GM12872 (cell line): ENCODE measurements at regions not wholly inside any gene's neighbourhood (a gene's known extent, or its start where the extent isn't known, plus 50 kb on each side); places are given as distances from the start of the nearest gene placed in this dataset.

ENCODE experiments used
- TF ChIP-seq, protein P1 (sequence below): IDR thresholded peaks from 3 replicates; pipeline ENCODE4 v1.5.1; 2011; ENCODE audit warnings: low read depth, mild to moderate bottlenecking, low read length, moderate library complexity; ENCODE audit not compliant: insufficient read depth

DNA sequence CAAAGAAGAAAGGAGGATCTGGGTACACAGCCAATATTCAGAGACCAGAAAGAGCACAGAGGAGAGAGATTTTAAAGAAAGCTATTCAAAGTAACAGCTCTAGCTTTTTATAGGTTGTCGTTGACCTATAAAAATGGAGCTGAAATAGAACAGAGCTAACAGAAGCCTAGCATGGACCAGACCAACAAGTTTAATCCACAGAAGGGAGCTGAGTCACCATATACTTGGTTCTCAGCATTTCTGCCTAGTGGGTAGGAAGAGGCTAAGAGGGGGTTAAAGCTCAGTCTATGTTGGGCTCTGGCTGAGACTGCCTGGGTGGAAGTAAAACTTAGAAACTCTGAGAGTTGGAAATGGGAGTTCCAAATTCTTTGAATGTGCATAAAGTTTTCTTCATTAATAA, 678.0 kb upstream of the CDH2 start:
- TF ChIP-seq, protein P1, sequence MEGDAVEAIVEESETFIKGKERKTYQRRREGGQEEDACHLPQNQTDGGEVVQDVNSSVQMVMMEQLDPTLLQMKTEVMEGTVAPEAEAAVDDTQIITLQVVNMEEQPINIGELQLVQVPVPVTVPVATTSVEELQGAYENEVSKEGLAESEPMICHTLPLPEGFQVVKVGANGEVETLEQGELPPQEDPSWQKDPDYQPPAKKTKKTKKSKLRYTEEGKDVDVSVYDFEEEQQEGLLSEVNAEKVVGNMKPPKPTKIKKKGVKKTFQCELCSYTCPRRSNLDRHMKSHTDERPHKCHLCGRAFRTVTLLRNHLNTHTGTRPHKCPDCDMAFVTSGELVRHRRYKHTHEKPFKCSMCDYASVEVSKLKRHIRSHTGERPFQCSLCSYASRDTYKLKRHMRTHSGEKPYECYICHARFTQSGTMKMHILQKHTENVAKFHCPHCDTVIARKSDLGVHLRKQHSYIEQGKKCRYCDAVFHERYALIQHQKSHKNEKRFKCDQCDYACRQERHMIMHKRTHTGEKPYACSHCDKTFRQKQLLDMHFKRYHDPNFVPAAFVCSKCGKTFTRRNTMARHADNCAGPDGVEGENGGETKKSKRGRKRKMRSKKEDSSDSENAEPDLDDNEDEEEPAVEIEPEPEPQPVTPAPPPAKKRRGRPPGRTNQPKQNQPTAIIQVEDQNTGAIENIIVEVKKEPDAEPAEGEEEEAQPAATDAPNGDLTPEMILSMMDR: no peak

DNA sequence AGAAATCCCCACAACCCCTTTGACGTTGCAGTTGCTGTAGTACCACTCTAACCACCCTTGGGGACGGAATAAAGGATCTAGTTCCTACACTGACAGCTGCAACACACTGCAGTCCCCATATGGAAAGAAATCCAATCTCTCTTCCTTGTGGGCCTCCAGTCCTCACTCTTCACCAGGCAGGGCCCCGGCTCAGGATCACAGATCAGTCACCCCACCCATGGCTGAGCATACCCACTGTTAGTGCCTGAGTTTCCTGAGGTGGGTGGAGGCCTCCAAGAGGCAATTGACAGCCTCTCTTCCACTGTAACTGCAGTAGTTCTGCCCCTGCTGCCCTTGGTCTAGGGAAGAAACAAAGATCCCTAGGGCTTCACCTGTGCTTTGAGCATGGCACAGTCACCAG, 670.0 kb upstream of the CDH2 start:
- TF ChIP-seq, protein P1: no peak

DNA sequence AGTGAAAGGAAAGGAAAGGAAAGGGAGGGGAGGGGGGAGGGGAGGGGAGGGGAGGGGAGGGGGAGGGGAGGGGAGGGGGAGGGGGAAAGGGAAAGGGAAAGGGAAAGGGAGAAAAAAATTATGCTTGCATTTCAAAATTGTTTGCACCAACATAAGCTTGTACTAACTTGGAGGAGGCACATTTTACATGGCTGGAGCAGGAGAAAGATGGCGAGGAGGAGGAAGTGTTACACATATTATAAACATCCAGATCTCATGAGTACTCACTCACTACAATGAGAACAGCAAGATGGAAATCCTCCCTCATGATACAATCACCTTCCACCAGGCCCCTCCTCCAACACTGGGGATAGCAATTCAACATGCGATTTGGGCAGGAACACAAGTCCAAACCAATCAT, 660.2 kb upstream of the CDH2 start:
- TF ChIP-seq, protein P1: no peak

DNA sequence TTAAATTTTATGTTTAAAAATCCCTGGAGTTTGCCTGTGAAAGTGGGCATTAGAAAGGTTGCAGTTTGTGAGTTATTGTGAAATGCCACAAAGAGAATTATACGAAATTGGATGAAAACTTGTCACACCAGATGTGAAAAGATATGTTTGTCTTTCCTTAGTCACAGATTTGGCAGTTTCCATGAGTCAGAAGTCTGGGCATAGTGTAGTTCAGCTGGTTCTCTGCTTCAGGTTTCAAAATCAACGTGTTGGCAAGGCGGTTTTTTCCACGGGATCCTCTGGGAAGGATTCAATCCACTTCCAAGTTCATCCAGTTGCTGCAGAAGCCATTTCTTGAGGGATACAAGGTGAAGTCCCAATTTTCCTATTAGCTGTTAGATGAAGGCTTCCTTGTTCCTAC, 658.0 kb upstream of the CDH2 start:
- TF ChIP-seq, protein P1: no peak

DNA sequence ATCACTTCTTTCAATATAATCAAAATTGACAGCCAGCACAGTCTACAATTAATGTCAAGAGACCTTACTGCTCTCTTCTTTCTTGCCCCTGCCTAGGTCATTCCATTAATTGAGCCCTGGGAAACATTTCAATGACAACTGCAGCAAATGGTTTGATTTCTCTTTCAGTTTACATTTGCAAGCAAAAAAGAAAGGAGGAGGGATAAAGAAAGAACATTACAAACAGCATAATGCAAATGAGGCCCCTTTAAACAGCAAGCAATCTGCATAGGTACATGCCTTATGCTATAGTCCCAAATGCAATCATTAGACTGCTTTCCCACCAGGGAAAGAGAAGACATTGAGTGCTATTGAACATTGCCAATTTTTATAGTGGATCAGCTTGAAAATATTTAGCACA, 655.0 kb upstream of the CDH2 start:
- TF ChIP-seq, protein P1: no peak

DNA sequence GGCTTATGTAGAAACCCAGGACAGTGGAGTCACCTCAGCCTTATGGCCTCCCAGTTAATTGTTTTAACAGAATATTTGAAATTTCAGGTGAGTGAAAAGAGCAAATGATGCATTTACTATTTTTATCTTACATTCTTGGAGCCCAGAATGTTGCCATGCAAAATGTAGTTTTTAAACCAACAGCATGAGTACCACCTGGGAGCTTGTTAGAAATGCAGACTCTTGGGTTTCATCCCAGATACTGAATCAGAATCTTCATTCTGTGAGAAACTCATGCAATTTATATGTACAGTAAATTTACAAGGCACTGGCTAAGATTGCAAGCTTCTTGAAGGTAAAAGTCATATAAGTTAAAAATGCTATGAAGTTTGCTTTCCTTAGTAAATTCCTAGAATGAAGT, 654.5 kb upstream of the CDH2 start:
- TF ChIP-seq, protein P1: no peak

DNA sequence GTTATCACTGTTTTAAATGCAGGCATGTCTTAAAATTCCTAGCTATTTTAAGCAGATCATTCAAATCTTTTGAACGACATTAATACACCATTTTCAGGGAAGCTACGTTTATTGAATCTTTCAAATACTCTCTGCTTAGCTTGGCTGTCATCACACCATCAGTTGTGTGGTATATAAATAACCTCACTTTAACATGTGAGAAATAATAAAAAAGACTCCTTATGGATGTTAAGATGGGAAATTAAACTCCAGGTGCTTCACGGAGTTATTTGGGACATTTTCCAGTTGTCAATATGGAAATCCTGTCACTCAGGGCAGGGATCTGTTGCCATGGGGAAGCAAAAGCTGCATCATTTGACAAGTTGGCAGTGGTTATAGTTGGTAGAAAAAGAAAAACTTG, 649.2 kb upstream of the CDH2 start:
- TF ChIP-seq, protein P1: no peak

DNA sequence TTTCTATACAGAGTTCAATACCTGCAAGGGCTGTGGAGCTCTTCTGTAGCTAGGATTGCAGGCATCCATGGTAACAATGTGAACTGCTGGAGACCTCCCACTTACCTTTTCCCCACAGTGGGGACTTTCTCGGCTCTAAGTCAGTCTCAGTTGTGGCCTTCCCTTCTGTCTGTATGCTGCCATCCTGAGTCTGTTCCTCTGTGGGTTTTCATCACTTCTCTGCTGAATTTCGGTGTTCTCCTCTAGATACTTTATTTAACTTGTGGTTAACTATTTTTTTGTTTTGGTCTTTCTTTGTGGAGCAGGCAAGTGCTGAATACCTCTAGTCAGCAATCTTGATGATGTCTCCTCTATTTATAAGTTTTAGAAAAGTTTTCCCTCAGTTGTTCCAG, 647.2 kb upstream of the CDH2 start:
- TF ChIP-seq, protein P1: no peak
